Stomach (tissue), 8 donors: ENCODE measurements at regions not wholly inside any gene's neighbourhood (a gene's known extent, or its start where the extent isn't known, plus 50 kb on each side); places are given as distances from the start of the nearest gene placed in this dataset.

Experiments
- DNase-seq, 2 donors: peaks; one replicate each; pipeline versions ENCODE4 v3.0.0 to v3.0.0-alpha.2; 2013 to 2019
- H3K27ac ChIP-seq, 5 donors: fragments of 200-600 bp in 4 of 5; sonication (generic) in 4 of 5; one replicate each; pipeline ENCODE4 v1.5.1; 2013 to 2019; ENCODE audit warnings: mild to moderate bottlenecking in 1 of 5, moderate library complexity in 1 of 5
- H3K27me3 ChIP-seq, 3 donors: fragments of 200-600 bp; sonication (generic); one replicate each; pipeline ENCODE4 v1.5.1; 2017 to 2019; ENCODE audit warnings: mixed run types in 1 of 3
- H3K36me3 ChIP-seq, 4 donors: fragments of 200-600 bp; sonication (generic); 1 replicate in 3 of 4; 2 replicates in 1 of 4; pipeline ENCODE4 v1.5.1; 2016 to 2019
- H3K4me1 ChIP-seq, 4 donors: fragments of 200-600 bp; sonication (generic); one replicate each; pipeline ENCODE4 v1.5.1; 2016 to 2019
- H3K4me3 ChIP-seq, 4 donors: fragments of 200-600 bp; sonication (generic) in 3 of 4; one replicate each; pipeline ENCODE4 v1.5.1; 2016 to 2019; ENCODE audit warnings: mild to moderate bottlenecking in 1 of 4
- H3K9me3 ChIP-seq, 4 donors: fragments of 200-600 bp; sonication (generic); one replicate each; pipeline ENCODE4 v1.5.1; 2016 to 2019
- EP300 ChIP-seq: sonication (generic); formaldehyde crosslinking; IDR thresholded peaks from one replicate; pipeline ENCODE4 v1.6.1; 2017; ENCODE audit warnings: antibody characterized with exemption
- POLR2A ChIP-seq, 4 donors: fragments of 450-650 bp; IDR thresholded peaks; one replicate each; pipeline ENCODE4 v1.6.1; 2016; ENCODE audit warnings: antibody characterized with exemption in 4 of 4, control low read depth in 2 of 4, mild to moderate bottlenecking in 1 of 4, moderate library complexity in 1 of 4
- POLR2AphosphoS5 ChIP-seq, 3 donors: sonication (generic); formaldehyde crosslinking; IDR thresholded peaks; one replicate each; pipeline ENCODE4 v1.6.1; 2016; ENCODE audit warnings: antibody characterized with exemption in 3 of 3
- WGBS, 5 donors: extraction: QIAGEN DNeasy Blood & Tissue Kit in 3 of 5; methylation state at CpG; one replicate each; pipeline versions ENCODE4 v1.1.5 to v1.1.7; 2013 to 2018; 5-methylcytosine and 5-hydroxymethylcytosine counted together
- intact Hi-C: fragments of 100-400 bp; cut with DNase I; formaldehyde crosslinking; loops from one replicate; pipeline ENCODE4 v1.15.1; 2023; ENCODE audit warnings: low total_unique reads
- TF ChIP-seq, protein P1 (sequence below), 7 experiments: fragments of 450-650 bp in 4 of 7; fragments of 200-600 bp in 3 of 7; sonication (generic) in 3 of 7; IDR thresholded peaks; one replicate each; pipeline ENCODE4 v1.5.1; 2016 to 2019; ENCODE audit warnings: antibody characterized with exemption in 7 of 7, control low read depth in 2 of 7, mild to moderate bottlenecking in 1 of 7
- donor health status: healthy with polysubstance abuse.
- donor health status: Bipolar disorder and iron deficiency.
- donor health status: healthy.

DNA sequence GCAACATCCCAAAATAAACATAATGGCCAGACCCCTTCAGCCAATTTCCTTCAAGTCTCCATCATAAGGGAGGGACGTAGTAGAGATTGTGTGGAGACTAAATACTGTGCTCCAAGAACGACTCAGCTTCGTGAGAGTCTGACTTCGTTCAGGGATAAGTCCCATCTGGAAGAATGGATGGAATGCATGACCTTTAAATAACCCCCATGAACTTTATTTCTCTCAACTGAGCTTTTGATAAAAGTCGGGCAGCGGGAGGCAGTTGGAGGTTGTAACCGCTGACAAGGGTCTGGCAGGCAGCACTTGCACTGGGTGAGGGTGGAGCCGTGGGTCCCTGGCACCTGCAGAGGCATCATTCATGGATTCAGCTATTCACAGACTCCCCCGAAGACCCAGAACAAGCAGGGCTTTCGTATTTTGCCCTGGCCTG, 115.9 kb downstream of the ZFP36L2 start:
- H3K27ac ChIP-seq, result peak overlapping the region in 4 of 5 donors; percentile 41 to 78 (median 70)
- peaks cover 10 to 54% (median 29%) of the 10 kb centered on the region in 4 donors for H3K4me1 ChIP-seq
- no peaks in the 10 kb centered on the region for H3K9me3 ChIP-seq
- H3K4me3 ChIP-seq, result no peak overlapping the region
- intact Hi-C loops, result no loop called here
- TF ChIP-seq, protein P1, sequence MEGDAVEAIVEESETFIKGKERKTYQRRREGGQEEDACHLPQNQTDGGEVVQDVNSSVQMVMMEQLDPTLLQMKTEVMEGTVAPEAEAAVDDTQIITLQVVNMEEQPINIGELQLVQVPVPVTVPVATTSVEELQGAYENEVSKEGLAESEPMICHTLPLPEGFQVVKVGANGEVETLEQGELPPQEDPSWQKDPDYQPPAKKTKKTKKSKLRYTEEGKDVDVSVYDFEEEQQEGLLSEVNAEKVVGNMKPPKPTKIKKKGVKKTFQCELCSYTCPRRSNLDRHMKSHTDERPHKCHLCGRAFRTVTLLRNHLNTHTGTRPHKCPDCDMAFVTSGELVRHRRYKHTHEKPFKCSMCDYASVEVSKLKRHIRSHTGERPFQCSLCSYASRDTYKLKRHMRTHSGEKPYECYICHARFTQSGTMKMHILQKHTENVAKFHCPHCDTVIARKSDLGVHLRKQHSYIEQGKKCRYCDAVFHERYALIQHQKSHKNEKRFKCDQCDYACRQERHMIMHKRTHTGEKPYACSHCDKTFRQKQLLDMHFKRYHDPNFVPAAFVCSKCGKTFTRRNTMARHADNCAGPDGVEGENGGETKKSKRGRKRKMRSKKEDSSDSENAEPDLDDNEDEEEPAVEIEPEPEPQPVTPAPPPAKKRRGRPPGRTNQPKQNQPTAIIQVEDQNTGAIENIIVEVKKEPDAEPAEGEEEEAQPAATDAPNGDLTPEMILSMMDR (IDR thresholded peaks at IDR 0.05), result no peak
- TF ChIP-seq POLR2AphosphoS5 (IDR thresholded peaks at IDR 0.05), result peak in 1 of 3 donors; percentile 61
- no peak for TF ChIP-seq POLR2A (IDR thresholded peaks at IDR 0.05)
- TF ChIP-seq EP300, result no peak
- 15 to 36% (median 26%) methylated on average over 10 of the region's 10 CpGs for WGBS, 5 donors
- H3K27me3 ChIP-seq, result no peaks in the 10 kb centered on the region
- no peaks in the 10 kb centered on the region for H3K36me3 ChIP-seq
- DNase-seq, result peak in 1 of 2 donors; percentile 85

- H3K4me3 ChIP-seq, result no peak overlapping the region
- H3K27ac ChIP-seq, result peak overlapping the region in 3 of 5 donors; percentile 65 to 78 (median 76)
- H3K27me3 ChIP-seq, result no peaks in the 10 kb centered on the region
- TF ChIP-seq, protein P1 (IDR thresholded peaks at IDR 0.05), result no peak
- TF ChIP-seq EP300, result no peak
- WGBS, 5 donors, result 75 to 81% (median 76%) methylated on average over 2 of the region's 2 CpGs
- H3K36me3 ChIP-seq, result no peaks in the 10 kb centered on the region
- no peaks in the 10 kb centered on the region for H3K9me3 ChIP-seq
- peaks cover 18 to 61% (median 33%) of the 10 kb centered on the region in 4 donors for H3K4me1 ChIP-seq
- intact Hi-C loops, result no loop called here
- DNase-seq, result no peak
Observed at GRCh38 chr2:43109261-43109743, 117.1 kb downstream of the ZFP36L2 start.

GRCh38 chr2:43107679-43108078, 118.7 kb downstream of the ZFP36L2 start:
- intact Hi-C loops, result no loop called here
- Histone ChIP-seq H3K36me3 (no peaks in the 10 kb centered on the region), H3K4me3 (no peak overlapping the region), H3K4me1 (peaks cover 18 to 63% (median 33%) of the 10 kb centered on the region in 4 donors), H3K27me3 (no peaks in the 10 kb centered on the region), H3K9me3 (no peaks in the 10 kb centered on the region), H3K27ac (peak overlapping the region; percentile 12 to 82 (median 78))
- TF ChIP-seq EP300, result no peak
- DNase-seq, result no peak
- WGBS, 5 donors, result 75 to 87% (median 84%) methylated on average over 4 of the region's 4 CpGs

DNA sequence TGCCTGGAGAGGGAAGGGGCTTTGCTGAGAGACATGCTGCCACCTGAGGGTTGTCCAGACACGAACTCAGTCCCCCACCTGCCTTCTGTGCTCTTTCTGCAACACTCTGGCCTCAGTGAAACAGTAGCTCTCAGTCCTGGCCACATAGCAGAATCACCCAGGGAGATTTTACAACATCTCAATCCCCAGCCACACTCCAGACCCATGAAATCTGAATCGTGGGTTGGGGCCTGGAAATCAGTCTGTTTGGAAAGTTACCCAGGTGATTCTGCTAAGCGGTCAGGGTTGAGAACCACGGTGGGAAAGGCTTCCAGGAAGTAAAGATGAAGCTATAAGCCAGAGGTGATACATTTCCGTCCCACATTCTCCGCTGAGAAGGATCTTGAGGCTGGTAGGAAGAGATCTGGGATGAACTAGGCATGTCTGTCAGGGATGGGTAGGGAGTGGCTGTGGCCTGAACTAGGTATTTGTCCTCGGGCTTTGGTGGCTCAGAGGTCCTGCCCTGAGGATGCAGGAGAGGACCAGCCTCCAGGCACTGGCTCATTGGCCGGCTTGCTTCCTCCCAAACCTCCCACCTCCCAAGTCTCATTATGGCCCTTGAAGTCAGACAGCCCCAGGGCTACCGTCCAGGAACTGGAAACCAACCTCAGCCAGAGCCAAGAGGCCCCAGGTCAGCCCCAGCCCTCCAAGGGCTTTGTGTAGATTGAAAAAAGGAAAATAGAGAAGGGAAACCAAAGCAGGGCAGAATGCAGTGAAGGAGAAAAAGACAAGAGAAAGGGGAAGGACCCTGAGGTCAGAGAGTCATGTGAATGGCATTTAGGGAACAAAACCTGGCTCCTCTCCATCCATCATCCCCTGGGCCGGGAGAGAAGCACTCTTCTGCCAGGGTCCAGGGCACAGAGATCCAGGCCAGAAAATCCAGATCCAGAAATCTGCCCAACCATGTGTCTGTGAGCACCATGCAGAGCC, 119.6 kb downstream of the ZFP36L2 start:
- Histone ChIP-seq H3K4me3 (no peak overlapping the region), H3K27ac (peak overlapping the region; percentile 1 to 82 (median 78)), H3K36me3 (no peaks in the 10 kb centered on the region), H3K4me1 (peaks cover 18 to 71% (median 35%) of the 10 kb centered on the region in 4 donors), H3K27me3 (no peaks in the 10 kb centered on the region), H3K9me3 (no peaks in the 10 kb centered on the region)
- 61 to 71% (median 66%) methylated on average over 10 of the region's 10 CpGs for WGBS, 5 donors
- TF ChIP-seq POLR2AphosphoS5 (IDR thresholded peaks at IDR 0.05) (no peak), POLR2A (IDR thresholded peaks at IDR 0.05) (no peak), EP300 (no peak)
- TF ChIP-seq, protein P1 (IDR thresholded peaks at IDR 0.05), result no peak
- intact Hi-C loops, result no loop called here
- DNase-seq, result no peak
